SH-SY5Y (cell line): ENCODE measurements at regions not wholly inside any gene's neighbourhood (a gene's known extent, or its start where the extent isn't known, plus 50 kb on each side); places are given as distances from the start of the nearest gene placed in this dataset.

Source experiments
- GATA2 ChIP-seq: IDR thresholded peaks from 2 replicates; pipeline ENCODE4 v1.6.1; 2011; ENCODE audit warnings: mild to moderate bottlenecking, low read depth, low read length
- GATA3 ChIP-seq: IDR thresholded peaks from 2 replicates; pipeline ENCODE4 v1.6.1; 2011; ENCODE audit warnings: low read depth, mild to moderate bottlenecking, low read length, moderate library complexity

DNA sequence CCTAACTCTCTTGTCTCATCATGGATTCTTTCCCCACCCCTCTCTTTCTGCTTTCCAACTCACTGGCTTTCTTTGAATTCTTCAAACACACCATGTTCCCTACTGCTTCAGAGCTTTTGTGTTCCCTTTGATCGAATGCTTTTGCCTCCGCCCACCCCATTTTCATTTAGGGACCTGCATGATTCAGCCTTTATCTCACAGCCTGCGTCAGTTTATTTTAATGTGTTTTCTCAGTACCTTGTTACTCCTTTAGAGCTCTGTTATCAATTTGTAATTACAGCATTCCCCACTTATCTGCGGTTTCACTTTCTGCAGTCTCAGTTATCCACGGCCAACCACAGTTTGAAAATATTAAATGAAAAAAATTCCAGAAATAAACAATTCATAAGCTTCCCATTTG, 451.3 kb downstream of the METTL15 start:
- TF ChIP-seq GATA3 (no peak), GATA2 (no peak)
